ENCODE measurements at regions not wholly inside any gene's neighbourhood (a gene's known extent, or its start where the extent isn't known, plus 50 kb on each side); places are given as distances from the start of the nearest gene placed in this dataset.

DNA sequence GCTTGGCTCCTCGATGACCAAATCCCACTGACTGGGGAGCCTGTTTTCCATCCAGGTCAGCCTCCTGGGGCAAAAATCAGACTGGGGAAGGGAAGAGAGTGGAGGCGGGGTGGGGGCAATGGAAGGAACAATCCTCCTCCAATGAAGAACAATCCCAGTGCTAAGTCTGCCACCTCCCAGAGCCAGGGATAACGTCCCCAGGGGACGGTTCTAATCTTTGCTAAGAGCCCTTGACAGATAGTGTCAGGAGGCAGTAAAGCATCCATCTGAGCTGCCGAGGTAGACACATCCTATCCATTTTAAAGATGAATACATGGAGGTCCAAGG, 298.5 kb upstream of the MSX2 start:
- DNase-seq (ENCODE audit: low read depth in 6 of 9, low spot score in 9 of 9), result no peak
- no peak overlapping the region for H3K27ac ChIP-seq (ENCODE audit: low read depth in 1 of 2, low read length in 1 of 2)
- H3K4me1 ChIP-seq (ENCODE audit: control insufficient read depth in 2 of 2, insufficient read depth in 2 of 2, low read length in 2 of 2), result no peaks in the 10 kb centered on the region
- H3K9me3 ChIP-seq (ENCODE audit: control insufficient read depth in 2 of 2, insufficient read depth in 1 of 2, low read length in 1 of 2), result no peaks in the 10 kb centered on the region
- no peaks in the 10 kb centered on the region for H3K27me3 ChIP-seq (ENCODE audit: control insufficient read depth in 2 of 2, insufficient read depth in 1 of 2, low read length in 1 of 2)
- WGBS, result 47% methylated on average over 5 of the region's 5 CpGs
- no peaks in the 10 kb centered on the region for H3K36me3 ChIP-seq (ENCODE audit: control insufficient read depth in 2 of 2, insufficient read depth in 2 of 2, low read length in 1 of 2)
- H3K4me3 ChIP-seq (ENCODE audit: low read length in 2 of 2), result no peak overlapping the region

DNA sequence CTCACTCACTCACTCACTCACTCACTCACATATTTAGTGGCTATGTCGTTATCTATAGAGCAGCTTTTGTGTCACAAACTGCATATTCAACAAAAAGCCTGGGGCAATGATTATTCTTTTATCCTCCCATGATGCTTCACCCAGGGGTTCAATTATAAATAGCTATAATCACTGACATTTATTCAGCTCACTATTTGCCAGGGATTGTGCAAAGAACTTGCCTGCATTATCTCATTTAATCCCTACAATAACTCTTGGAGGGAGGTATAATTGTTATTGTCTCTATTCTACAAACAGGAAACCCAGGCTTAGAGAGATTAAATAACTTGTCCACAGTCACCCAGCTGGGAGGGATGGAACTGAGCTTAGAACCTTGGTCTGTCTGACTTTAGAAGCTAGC, 298.0 kb upstream of the MSX2 start:
- DNase-seq (ENCODE audit: low read depth in 6 of 9, low spot score in 9 of 9), result no peak
- WGBS, result 93% methylated on average over 1 of the region's 1 CpG
- H3K9me3 ChIP-seq (ENCODE audit: control insufficient read depth in 2 of 2, insufficient read depth in 1 of 2, low read length in 1 of 2), result no peaks in the 10 kb centered on the region
- no peak overlapping the region for H3K27ac ChIP-seq (ENCODE audit: low read depth in 1 of 2, low read length in 1 of 2)
- H3K36me3 ChIP-seq (ENCODE audit: control insufficient read depth in 2 of 2, insufficient read depth in 2 of 2, low read length in 1 of 2), result no peaks in the 10 kb centered on the region
- no peak overlapping the region for H3K4me3 ChIP-seq (ENCODE audit: low read length in 2 of 2)
- H3K4me1 ChIP-seq (ENCODE audit: control insufficient read depth in 2 of 2, insufficient read depth in 2 of 2, low read length in 2 of 2), result no peaks in the 10 kb centered on the region
- H3K27me3 ChIP-seq (ENCODE audit: control insufficient read depth in 2 of 2, insufficient read depth in 1 of 2, low read length in 1 of 2), result no peaks in the 10 kb centered on the region

DNA sequence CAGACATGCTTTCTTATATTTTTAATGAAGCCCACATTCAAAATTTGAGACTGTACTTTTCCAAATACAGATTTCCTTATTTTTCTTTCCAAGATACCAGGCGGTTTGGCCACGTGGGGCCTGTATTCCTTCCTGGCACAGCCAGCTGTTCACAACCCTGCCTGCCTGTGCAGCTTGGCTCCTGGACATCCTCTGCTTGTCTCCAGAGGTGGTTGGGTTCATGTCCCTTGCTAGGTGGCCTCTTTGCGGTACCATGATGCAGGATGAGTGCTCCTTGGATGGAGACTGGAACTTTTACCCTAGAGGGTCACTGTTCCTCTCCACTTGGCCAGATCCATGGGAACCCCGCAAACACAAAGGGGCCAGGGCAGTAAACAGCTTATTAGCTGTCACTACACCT, 297.5 kb upstream of the MSX2 start:
- no peaks in the 10 kb centered on the region for H3K4me1 ChIP-seq (ENCODE audit: control insufficient read depth in 2 of 2, insufficient read depth in 2 of 2, low read length in 2 of 2)
- no peak for DNase-seq (ENCODE audit: low read depth in 6 of 9, low spot score in 9 of 9)
- no peaks in the 10 kb centered on the region for H3K36me3 ChIP-seq (ENCODE audit: control insufficient read depth in 2 of 2, insufficient read depth in 2 of 2, low read length in 1 of 2)
- no peak overlapping the region for H3K27ac ChIP-seq (ENCODE audit: low read depth in 1 of 2, low read length in 1 of 2)
- H3K27me3 ChIP-seq (ENCODE audit: control insufficient read depth in 2 of 2, insufficient read depth in 1 of 2, low read length in 1 of 2), result no peaks in the 10 kb centered on the region
- WGBS, result 89% methylated on average over 4 of the region's 4 CpGs
- no peaks in the 10 kb centered on the region for H3K9me3 ChIP-seq (ENCODE audit: control insufficient read depth in 2 of 2, insufficient read depth in 1 of 2, low read length in 1 of 2)
- no peak overlapping the region for H3K4me3 ChIP-seq (ENCODE audit: low read length in 2 of 2)

DNA sequence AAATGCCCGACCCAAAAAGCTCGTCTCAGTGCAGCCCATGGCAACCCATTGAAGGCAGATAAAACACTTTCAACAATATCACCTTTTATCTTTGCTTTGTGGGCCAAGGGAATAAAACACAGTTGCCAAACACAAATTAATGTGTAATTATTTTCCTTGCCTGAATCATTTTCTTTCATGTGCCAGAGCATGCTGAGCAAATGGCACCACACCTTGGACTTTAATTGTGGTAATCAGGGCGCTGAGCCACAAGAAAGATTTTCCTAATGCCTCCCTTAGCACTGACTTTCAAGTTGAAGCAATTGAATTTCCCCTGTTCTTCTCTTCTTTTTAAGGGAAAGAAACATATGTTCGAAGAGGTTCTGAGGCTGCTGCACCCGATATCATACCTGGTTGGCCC, 297.1 kb upstream of the MSX2 start:
- Histone ChIP-seq H3K4me3 (ENCODE audit: low read length in 2 of 2) (no peak overlapping the region), H3K4me1 (ENCODE audit: control insufficient read depth in 2 of 2, insufficient read depth in 2 of 2, low read length in 2 of 2) (no peaks in the 10 kb centered on the region), H3K36me3 (ENCODE audit: control insufficient read depth in 2 of 2, insufficient read depth in 2 of 2, low read length in 1 of 2) (no peaks in the 10 kb centered on the region), H3K27ac (ENCODE audit: low read depth in 1 of 2, low read length in 1 of 2) (no peak overlapping the region), H3K27me3 (ENCODE audit: control insufficient read depth in 2 of 2, insufficient read depth in 1 of 2, low read length in 1 of 2) (no peaks in the 10 kb centered on the region), H3K9me3 (ENCODE audit: control insufficient read depth in 2 of 2, insufficient read depth in 1 of 2, low read length in 1 of 2) (no peaks in the 10 kb centered on the region)
- WGBS, result 88% methylated on average over 5 of the region's 5 CpGs
- DNase-seq (ENCODE audit: low read depth in 6 of 9, low spot score in 9 of 9), result no peak

- Histone ChIP-seq H3K27me3 (ENCODE audit: control insufficient read depth in 2 of 2, insufficient read depth in 1 of 2, low read length in 1 of 2) (no peaks in the 10 kb centered on the region), H3K27ac (ENCODE audit: low read depth in 1 of 2, low read length in 1 of 2) (no peak overlapping the region)
- WGBS, result 47% methylated on average over 6 of the region's 6 CpGs
These were observed 295.5 kb upstream of the MSX2 start for GRCh38 chr5:174428895-174429294.

DNA sequence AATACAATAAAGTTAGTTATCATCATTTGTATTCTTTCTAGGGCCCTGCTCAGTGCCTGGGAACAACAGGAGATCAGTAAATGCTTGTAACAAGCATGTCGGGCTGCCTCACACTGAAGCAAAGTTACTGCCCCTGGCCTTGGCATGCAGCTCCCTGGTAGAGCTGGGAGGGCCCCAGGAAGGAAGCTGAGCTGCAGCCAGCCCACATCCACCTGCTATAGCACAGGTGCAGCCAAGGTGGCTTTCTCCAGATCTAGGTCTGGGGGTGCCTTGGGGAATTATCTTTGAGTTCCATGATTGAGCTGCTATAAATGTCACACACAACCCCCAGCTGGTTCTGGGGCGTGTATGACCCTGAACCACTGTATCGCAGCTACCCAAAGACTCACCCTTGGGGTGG, 293.4 kb upstream of the MSX2 start:
- Histone ChIP-seq H3K36me3 (ENCODE audit: control insufficient read depth in 2 of 2, insufficient read depth in 2 of 2, low read length in 1 of 2) (no peaks in the 10 kb centered on the region), H3K27me3 (ENCODE audit: control insufficient read depth in 2 of 2, insufficient read depth in 1 of 2, low read length in 1 of 2) (no peaks in the 10 kb centered on the region), H3K27ac (ENCODE audit: low read depth in 1 of 2, low read length in 1 of 2) (no peak overlapping the region), H3K9me3 (ENCODE audit: control insufficient read depth in 2 of 2, insufficient read depth in 1 of 2, low read length in 1 of 2) (no peaks in the 10 kb centered on the region), H3K4me1 (ENCODE audit: control insufficient read depth in 2 of 2, insufficient read depth in 2 of 2, low read length in 2 of 2) (no peaks in the 10 kb centered on the region), H3K4me3 (ENCODE audit: low read length in 2 of 2) (no peak overlapping the region)
- 48% methylated on average over 3 of the region's 3 CpGs for WGBS
- DNase-seq (ENCODE audit: low read depth in 6 of 9, low spot score in 9 of 9), result no peak

More at GRCh38 chr5:174428895-174429294, 295.5 kb upstream of the MSX2 start:
- H3K9me3 ChIP-seq (ENCODE audit: control insufficient read depth in 2 of 2, insufficient read depth in 1 of 2, low read length in 1 of 2), result no peaks in the 10 kb centered on the region
- H3K36me3 ChIP-seq (ENCODE audit: control insufficient read depth in 2 of 2, insufficient read depth in 2 of 2, low read length in 1 of 2), result no peaks in the 10 kb centered on the region
- H3K4me1 ChIP-seq (ENCODE audit: control insufficient read depth in 2 of 2, insufficient read depth in 2 of 2, low read length in 2 of 2), result no peaks in the 10 kb centered on the region
- H3K4me3 ChIP-seq (ENCODE audit: low read length in 2 of 2), result no peak overlapping the region
- DNase-seq (ENCODE audit: low read depth in 6 of 9, low spot score in 9 of 9), result no peak

- Histone ChIP-seq H3K9me3 (ENCODE audit: control insufficient read depth in 2 of 2, insufficient read depth in 1 of 2, low read length in 1 of 2) (no peaks in the 10 kb centered on the region), H3K27me3 (ENCODE audit: control insufficient read depth in 2 of 2, insufficient read depth in 1 of 2, low read length in 1 of 2) (no peaks in the 10 kb centered on the region), H3K4me1 (ENCODE audit: control insufficient read depth in 2 of 2, insufficient read depth in 2 of 2, low read length in 2 of 2) (no peaks in the 10 kb centered on the region), H3K27ac (ENCODE audit: low read depth in 1 of 2, low read length in 1 of 2) (no peak overlapping the region), H3K4me3 (ENCODE audit: low read length in 2 of 2) (no peak overlapping the region), H3K36me3 (ENCODE audit: control insufficient read depth in 2 of 2, insufficient read depth in 2 of 2, low read length in 1 of 2) (no peaks in the 10 kb centered on the region)
- 93% methylated on average over 7 of the region's 7 CpGs for WGBS
- no peak for DNase-seq (ENCODE audit: low read depth in 6 of 9, low spot score in 9 of 9)
These were observed 292.9 kb upstream of the MSX2 start for GRCh38 chr5:174431504-174431903.

DNA sequence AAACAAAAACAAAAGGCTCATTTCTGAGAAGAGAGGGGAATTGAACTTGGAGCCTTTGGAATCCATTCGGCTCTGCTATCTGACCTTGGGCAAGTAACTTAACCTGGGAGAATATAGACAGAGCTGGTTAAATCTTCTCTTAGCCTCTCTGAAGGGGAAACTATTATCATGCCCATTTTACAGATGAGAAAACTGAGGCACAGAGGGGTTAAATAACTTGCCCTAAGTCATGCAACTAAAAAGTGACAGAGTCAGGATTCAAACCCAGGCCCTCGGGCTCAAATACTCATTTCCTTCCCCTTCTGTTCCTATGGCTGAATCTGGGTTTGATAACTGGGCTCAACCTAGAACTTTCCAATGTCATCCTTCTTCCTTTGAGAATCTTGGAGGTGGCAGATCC, 291.3 kb upstream of the MSX2 start:
- 91% methylated on average over 2 of the region's 2 CpGs for WGBS
- Histone ChIP-seq H3K27me3 (ENCODE audit: control insufficient read depth in 2 of 2, insufficient read depth in 1 of 2, low read length in 1 of 2) (no peaks in the 10 kb centered on the region), H3K4me1 (ENCODE audit: control insufficient read depth in 2 of 2, insufficient read depth in 2 of 2, low read length in 2 of 2) (no peaks in the 10 kb centered on the region), H3K9me3 (ENCODE audit: control insufficient read depth in 2 of 2, insufficient read depth in 1 of 2, low read length in 1 of 2) (no peaks in the 10 kb centered on the region), H3K4me3 (ENCODE audit: low read length in 2 of 2) (no peak overlapping the region), H3K27ac (ENCODE audit: low read depth in 1 of 2, low read length in 1 of 2) (no peak overlapping the region), H3K36me3 (ENCODE audit: control insufficient read depth in 2 of 2, insufficient read depth in 2 of 2, low read length in 1 of 2) (no peaks in the 10 kb centered on the region)
- DNase-seq (ENCODE audit: low read depth in 6 of 9, low spot score in 9 of 9), result no peak

DNA sequence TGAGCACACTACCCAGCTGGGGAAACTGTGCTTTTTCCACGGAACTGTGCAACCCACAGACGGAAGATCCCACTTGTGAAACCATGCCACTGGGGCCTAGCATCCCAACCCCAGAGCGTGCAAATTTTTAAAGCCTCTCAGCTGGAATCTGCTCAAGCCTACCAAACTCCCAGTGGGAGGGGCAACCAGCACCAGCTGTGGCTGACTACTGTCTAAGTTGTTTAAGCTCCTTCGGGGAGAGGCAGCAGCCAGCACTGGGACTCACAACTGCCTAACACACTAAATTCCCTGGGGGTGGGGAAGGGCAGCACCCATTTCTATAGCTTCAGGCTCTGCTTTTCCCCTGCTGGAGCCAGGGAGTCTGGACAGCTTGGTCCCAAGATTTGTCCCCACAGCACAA, 287.6 kb upstream of the MSX2 start:
- Histone ChIP-seq H3K4me3 (ENCODE audit: low read length in 2 of 2) (no peak overlapping the region), H3K27me3 (ENCODE audit: control insufficient read depth in 2 of 2, insufficient read depth in 1 of 2, low read length in 1 of 2) (no peaks in the 10 kb centered on the region), H3K4me1 (ENCODE audit: control insufficient read depth in 2 of 2, insufficient read depth in 2 of 2, low read length in 2 of 2) (no peaks in the 10 kb centered on the region), H3K27ac (ENCODE audit: low read depth in 1 of 2, low read length in 1 of 2) (no peak overlapping the region), H3K36me3 (ENCODE audit: control insufficient read depth in 2 of 2, insufficient read depth in 2 of 2, low read length in 1 of 2) (no peaks in the 10 kb centered on the region), H3K9me3 (ENCODE audit: control insufficient read depth in 2 of 2, insufficient read depth in 1 of 2, low read length in 1 of 2) (no peaks in the 10 kb centered on the region)
- no peak for DNase-seq (ENCODE audit: low read depth in 6 of 9, low spot score in 9 of 9)
- 83% methylated on average over 4 of the region's 4 CpGs for WGBS

GRCh38 chr5:174444479-174445188, 279.7 kb upstream of the MSX2 start:
- Histone ChIP-seq H3K36me3 (ENCODE audit: control insufficient read depth in 2 of 2, insufficient read depth in 2 of 2, low read length in 1 of 2) (no peaks in the 10 kb centered on the region), H3K4me1 (ENCODE audit: control insufficient read depth in 2 of 2, insufficient read depth in 2 of 2, low read length in 2 of 2) (no peaks in the 10 kb centered on the region), H3K9me3 (ENCODE audit: control insufficient read depth in 2 of 2, insufficient read depth in 1 of 2, low read length in 1 of 2) (no peaks in the 10 kb centered on the region), H3K4me3 (ENCODE audit: low read length in 2 of 2) (no peak overlapping the region), H3K27ac (ENCODE audit: low read depth in 1 of 2, low read length in 1 of 2) (no peak overlapping the region), H3K27me3 (ENCODE audit: control insufficient read depth in 2 of 2, insufficient read depth in 1 of 2, low read length in 1 of 2) (no peaks in the 10 kb centered on the region)
- DNase-seq (ENCODE audit: low read depth in 6 of 9, low spot score in 9 of 9), result no peak
- 90% methylated on average over 7 of the region's 7 CpGs for WGBS

All from thymus (tissue), 11 donors.